Endodermal cell (in vitro differentiated cells): ENCODE measurements at regions not wholly inside any gene's neighbourhood (a gene's known extent, or its start where the extent isn't known, plus 50 kb on each side); places are given as distances from the start of the nearest gene placed in this dataset.

Experiments
- DNase-seq: peaks from one replicate; pipeline ENCODE4 v3.0.0-alpha.2; 2017
- H3K27ac ChIP-seq: 2 replicates; pipeline ENCODE4 v1.5.1; 2013; ENCODE audit warnings: mild to moderate bottlenecking, low read depth, low read length, moderate library complexity
- H3K27me3 ChIP-seq: 2 replicates; pipeline ENCODE4 v1.6.1; 2013; ENCODE audit warnings: mild to moderate bottlenecking, low read length, moderate library complexity; ENCODE audit not compliant: insufficient read depth, control insufficient read depth, poor library complexity, severe bottlenecking
- H3K36me3 ChIP-seq: 2 replicates; pipeline ENCODE4 v1.7.0; 2013; ENCODE audit warnings: mild to moderate bottlenecking, low read length, moderate library complexity; ENCODE audit not compliant: control insufficient read depth, insufficient read depth
- H3K4me1 ChIP-seq: one replicate; pipeline ENCODE4 v1.7.0; 2013; ENCODE audit warnings: low read length; ENCODE audit not compliant: control insufficient read depth, insufficient read depth
- H3K4me3 ChIP-seq: 2 replicates; pipeline ENCODE4 v1.5.1; 2013; ENCODE audit warnings: mild to moderate bottlenecking, low read length, moderate library complexity
- H3K9ac ChIP-seq: 2 replicates; pipeline ENCODE4 v1.6.1; 2013; ENCODE audit warnings: mild to moderate bottlenecking, low read length, moderate library complexity; ENCODE audit not compliant: poor library complexity, severe bottlenecking; ENCODE audit errors: extremely low read depth
- H3K9me3 ChIP-seq: 2 replicates; pipeline ENCODE4 v1.6.1; 2013; ENCODE audit warnings: mild to moderate bottlenecking, low read length, moderate library complexity; ENCODE audit not compliant: control insufficient read depth
- H3K27ac Mint-ChIP-seq: 2 replicates; pipeline ENCODE4 v1.8.0; 2020; ENCODE audit warnings: mixed read lengths
- H3K27me3 Mint-ChIP-seq: 2 replicates; pipeline ENCODE4 v1.8.0; 2021; ENCODE audit warnings: mild to moderate bottlenecking, mixed read lengths; ENCODE audit not compliant: insufficient read depth
- H3K36me3 Mint-ChIP-seq: 2 replicates; pipeline ENCODE4 v1.8.0; 2020; ENCODE audit warnings: low read depth, mixed read lengths
- H3K4me1 Mint-ChIP-seq: 2 replicates; pipeline ENCODE4 v1.8.0; 2020; ENCODE audit warnings: mixed read lengths
- H3K4me3 Mint-ChIP-seq: 2 replicates; pipeline ENCODE4 v1.8.0; 2020; ENCODE audit warnings: mild to moderate bottlenecking, moderate library complexity, mixed read lengths
- H3K9me3 Mint-ChIP-seq: 2 replicates; pipeline ENCODE4 v1.8.0; 2020; ENCODE audit warnings: mild to moderate bottlenecking, mixed read lengths
- WGBS, 2 experiments: methylation state at CpG; one replicate each; pipeline versions ENCODE4 v1.1.5 to v1.1.7; 2013; ENCODE audit warnings: missing lambda C conversion rate in 2 of 2, mixed read lengths in 1 of 2; ENCODE audit not compliant: insufficient coverage in 1 of 2, insufficient read length in 1 of 2; 5-methylcytosine and 5-hydroxymethylcytosine counted together
- TF ChIP-seq, protein P1 (sequence below): fragments of 200-600 bp; sonication (generic); conservative IDR thresholded peaks from 2 replicates; pipeline ENCODE4 v1.5.0; 2021; ENCODE audit warnings: antibody characterized with exemption, mild to moderate bottlenecking

DNA sequence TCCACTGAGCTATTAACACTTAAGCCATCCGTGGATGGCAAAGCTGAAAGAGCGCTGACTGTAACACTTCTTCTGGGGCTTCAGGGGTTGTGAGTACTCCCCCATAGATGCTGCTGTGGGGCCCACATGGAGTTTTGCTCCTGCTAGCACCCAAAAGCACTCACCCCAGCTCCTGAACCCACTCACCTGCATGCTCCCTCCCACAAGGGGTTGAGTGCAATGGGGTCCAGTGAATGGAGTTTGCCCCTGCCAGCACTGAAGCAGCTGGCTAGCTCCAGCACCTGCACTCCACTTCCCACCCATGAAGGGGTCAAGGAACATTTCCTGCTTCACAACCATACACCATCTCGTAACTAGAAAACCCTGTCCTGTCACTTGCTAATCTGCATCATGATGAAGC lies 78.9 kb downstream of the IL21 start:
- no peaks in the 10 kb centered on the region for H3K36me3 Mint-ChIP-seq
- Histone ChIP-seq H3K9ac (no peak overlapping the region), H3K27ac (no peak overlapping the region), H3K9me3 (peaks cover 11% of the 10 kb centered on the region), H3K27me3 (no peaks in the 10 kb centered on the region), H3K36me3 (no peaks in the 10 kb centered on the region), H3K4me3 (no peak overlapping the region), H3K4me1 (no peaks in the 10 kb centered on the region)
- H3K4me3 Mint-ChIP-seq: no peak overlapping the region
- peaks cover 6% of the 10 kb centered on the region for H3K27me3 Mint-ChIP-seq
- no peaks in the 10 kb centered on the region for H3K4me1 Mint-ChIP-seq
- DNase-seq: no peak
- TF ChIP-seq, protein P1, sequence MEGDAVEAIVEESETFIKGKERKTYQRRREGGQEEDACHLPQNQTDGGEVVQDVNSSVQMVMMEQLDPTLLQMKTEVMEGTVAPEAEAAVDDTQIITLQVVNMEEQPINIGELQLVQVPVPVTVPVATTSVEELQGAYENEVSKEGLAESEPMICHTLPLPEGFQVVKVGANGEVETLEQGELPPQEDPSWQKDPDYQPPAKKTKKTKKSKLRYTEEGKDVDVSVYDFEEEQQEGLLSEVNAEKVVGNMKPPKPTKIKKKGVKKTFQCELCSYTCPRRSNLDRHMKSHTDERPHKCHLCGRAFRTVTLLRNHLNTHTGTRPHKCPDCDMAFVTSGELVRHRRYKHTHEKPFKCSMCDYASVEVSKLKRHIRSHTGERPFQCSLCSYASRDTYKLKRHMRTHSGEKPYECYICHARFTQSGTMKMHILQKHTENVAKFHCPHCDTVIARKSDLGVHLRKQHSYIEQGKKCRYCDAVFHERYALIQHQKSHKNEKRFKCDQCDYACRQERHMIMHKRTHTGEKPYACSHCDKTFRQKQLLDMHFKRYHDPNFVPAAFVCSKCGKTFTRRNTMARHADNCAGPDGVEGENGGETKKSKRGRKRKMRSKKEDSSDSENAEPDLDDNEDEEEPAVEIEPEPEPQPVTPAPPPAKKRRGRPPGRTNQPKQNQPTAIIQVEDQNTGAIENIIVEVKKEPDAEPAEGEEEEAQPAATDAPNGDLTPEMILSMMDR: no peak
- no peak overlapping the region for H3K27ac Mint-ChIP-seq
- H3K9me3 Mint-ChIP-seq: peaks cover 14% of the 10 kb centered on the region
- 92 to 100% methylated on average over 2 to 3 of the region's 3 CpGs for WGBS, 2 experiments

DNA sequence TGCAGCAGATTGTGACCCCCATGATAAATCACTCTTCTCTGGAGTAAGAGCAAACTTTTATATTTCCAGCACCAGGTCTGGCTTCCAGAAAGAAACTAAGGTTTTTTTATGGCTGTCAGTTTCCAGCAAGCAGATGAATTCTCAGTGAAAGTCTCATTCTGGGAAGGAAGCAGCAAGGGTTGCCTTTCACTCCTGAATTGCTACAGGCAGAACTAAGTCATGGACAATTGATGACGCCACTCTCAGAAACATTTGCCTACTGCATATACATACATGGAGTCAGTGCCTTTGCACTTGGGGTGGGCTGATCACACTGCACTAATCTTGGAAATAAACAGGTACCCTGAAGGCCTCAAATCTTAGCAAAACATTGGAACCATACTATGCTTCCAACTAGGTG lies 80.0 kb downstream of the IL21 start:
- no peak for DNase-seq
- Histone ChIP-seq H3K4me1 (no peaks in the 10 kb centered on the region), H3K27ac (no peak overlapping the region), H3K9me3 (peaks cover 11% of the 10 kb centered on the region), H3K4me3 (no peak overlapping the region), H3K27me3 (no peaks in the 10 kb centered on the region), H3K9ac (no peak overlapping the region), H3K36me3 (no peaks in the 10 kb centered on the region)
- no peak overlapping the region for H3K27ac Mint-ChIP-seq
- no peaks in the 10 kb centered on the region for H3K4me1 Mint-ChIP-seq
- H3K36me3 Mint-ChIP-seq: no peaks in the 10 kb centered on the region
- peaks cover 14% of the 10 kb centered on the region for H3K9me3 Mint-ChIP-seq
- no peak overlapping the region for H3K4me3 Mint-ChIP-seq
- TF ChIP-seq, protein P1: no peak
- 80 to 85% methylated on average over 1 of the region's 1 CpG for WGBS, 2 experiments
- peaks cover 6% of the 10 kb centered on the region for H3K27me3 Mint-ChIP-seq

DNA sequence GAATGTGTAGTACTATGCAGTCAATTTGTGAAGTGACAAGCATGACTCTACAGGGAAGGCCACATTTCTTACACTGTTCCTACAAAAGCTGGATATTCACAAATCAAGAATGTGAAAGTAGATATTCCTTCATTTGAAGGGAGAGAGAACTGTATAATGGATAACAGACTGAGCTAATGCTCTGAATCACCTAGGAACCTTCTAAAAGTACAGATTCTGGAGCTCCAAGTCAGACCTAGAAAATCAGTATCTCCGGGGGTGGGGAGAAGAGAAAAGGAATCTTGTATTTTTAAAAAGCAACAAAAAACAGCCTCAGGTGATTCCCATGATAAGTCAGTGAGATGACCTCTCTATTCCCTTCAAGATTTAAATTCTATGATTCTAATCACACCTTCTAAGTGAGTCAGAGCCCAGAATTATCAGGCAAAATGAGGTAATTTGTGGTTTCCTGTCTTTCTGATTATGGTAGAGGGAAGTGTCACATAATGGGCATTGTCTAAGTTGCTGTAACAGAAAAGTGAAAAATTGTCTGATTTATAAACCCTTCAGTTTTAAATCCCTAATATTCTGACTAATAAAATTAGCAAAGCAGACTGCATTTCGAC lies 80.9 kb downstream of the IL21 start:
- no peaks in the 10 kb centered on the region for H3K4me1 ChIP-seq
- Mint-ChIP-seq H3K9me3 (peaks cover 14% of the 10 kb centered on the region), H3K4me1 (no peaks in the 10 kb centered on the region), H3K27ac (no peak overlapping the region), H3K36me3 (no peaks in the 10 kb centered on the region), H3K27me3 (peaks cover 6% of the 10 kb centered on the region), H3K4me3 (no peak overlapping the region)
- DNase-seq: no peak
- WGBS, 2 experiments: 83% methylated on average over 1 to 2 of the region's 2 CpGs
- H3K36me3 ChIP-seq: no peaks in the 10 kb centered on the region
- H3K9ac ChIP-seq: no peak overlapping the region
- TF ChIP-seq, protein P1: no peak
- peaks cover 13% of the 10 kb centered on the region for H3K9me3 ChIP-seq
- H3K27me3 ChIP-seq: no peaks in the 10 kb centered on the region
- H3K4me3 ChIP-seq: no peak overlapping the region
- no peak overlapping the region for H3K27ac ChIP-seq
